Pons (tissue), 1 donor: ENCODE measurements at regions not wholly inside any gene's neighbourhood (a gene's known extent, or its start where the extent isn't known, plus 50 kb on each side); places are given as distances from the start of the nearest gene placed in this dataset.
"Not testable (repeated sequence)": the region's sequence is repeated elsewhere in the genome, so short reads cannot be mapped to it uniquely, and the experiment has no call there.

ENCODE experiments used
- DNase-seq: peaks from one replicate; pipeline ENCODE4 v3.0.0-alpha.2; 2016; ENCODE audit warnings: low spot score

DNA sequence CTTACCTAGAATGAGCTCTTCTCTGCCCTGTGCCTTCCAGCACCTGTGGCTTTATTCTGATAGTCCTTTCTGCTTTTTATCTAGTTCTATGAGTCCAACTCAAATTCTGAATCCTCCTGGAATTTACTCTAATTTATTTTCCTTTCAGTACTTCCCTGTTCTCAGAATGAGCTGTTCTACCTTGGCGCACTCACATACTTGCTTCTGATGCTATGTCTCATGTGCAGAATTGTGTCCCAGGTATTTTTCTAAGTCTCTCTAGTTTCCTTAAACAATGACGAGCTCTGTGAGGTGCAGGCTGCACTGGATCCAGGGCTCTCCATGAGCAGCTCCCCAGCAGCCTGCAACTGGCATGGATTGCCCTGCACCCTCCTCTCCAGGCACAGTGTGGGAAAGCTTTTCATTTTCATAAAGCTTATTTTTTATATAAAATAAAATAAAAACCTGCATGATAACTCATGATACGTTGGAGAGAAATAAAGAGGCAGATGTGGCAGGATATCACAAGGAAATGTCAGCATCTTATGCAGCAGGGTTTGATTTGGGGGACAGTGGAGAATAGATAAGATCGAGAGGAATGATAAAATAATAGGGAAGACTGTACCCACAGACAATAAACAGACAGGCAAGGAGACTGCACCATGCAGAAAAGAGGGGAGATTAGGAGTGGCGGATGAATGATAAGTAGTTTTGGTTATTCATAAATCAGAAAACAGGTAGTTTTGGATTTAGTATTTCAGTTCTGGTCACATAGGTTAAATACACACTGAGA is 258.2 kb upstream of the POM121L12 start:
- DNase-seq, result no peak

GRCh38 chr7:52775876-52776275 is 259.6 kb upstream of the POM121L12 start:
- no peak for DNase-seq

GRCh38 chr7:52771177-52771576 is 264.3 kb upstream of the POM121L12 start:
- no peak for DNase-seq

DNA sequence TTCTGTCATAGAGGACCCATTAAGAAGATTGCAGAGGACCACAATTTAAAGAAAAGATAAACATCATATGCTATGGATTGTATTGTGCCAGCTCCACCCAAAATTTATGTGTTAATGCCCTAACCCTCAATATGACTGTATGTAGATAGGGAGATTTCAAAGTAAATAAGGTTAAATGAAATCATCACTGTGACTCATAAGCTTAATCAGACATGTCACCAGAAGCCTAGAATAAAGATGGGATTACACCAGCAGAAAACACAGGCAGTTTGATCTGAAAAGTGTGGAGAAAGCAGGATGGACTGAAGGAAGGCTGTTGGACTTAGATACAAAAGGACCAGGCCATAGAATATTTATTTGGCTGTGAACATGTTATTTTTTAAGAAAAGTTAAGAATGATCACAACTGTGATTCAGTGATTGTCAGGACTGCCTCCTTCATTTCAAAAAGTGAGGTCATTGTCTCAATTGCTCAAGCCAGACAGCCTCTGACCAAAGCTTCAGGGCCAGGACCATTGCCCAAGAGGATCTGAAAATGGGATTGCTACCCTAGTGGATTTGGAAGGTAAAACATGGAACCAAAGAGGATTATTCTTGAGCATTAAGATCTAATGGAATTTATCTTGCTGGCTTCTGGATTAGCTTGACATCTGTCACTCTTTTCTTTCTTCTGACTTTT is 270.8 kb upstream of the POM121L12 start:
- no peak for DNase-seq

- DNase-seq, result no peak
Measured at GRCh38 chr7:52758356-52758755, 277.1 kb upstream of the POM121L12 start.

- DNase-seq, result no peak
Measured at GRCh38 chr7:52753855-52754254, 281.6 kb upstream of the POM121L12 start.

GRCh38 chr7:52752891-52753290 is 282.5 kb upstream of the POM121L12 start:
- no peak for DNase-seq

DNA sequence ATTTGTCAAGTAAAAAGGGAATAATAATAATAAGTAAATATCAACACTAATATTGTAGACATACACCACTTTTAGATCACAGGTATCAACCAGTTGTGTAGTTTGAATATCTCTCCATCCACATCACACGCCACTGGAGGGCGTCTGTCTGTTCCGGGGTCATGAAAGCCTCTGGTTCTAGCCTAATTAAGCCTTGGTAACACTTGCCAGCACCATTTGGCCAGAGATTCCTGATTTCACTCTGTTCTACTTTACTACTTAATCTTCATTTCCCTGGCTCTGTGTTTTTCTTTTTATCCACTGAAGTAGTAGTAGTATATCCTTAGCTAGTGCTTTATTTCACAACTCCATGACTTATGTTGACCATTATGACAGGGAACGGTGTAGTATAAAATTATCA is 285.6 kb upstream of the POM121L12 start:
- no peak for DNase-seq

GRCh38 chr7:52747817-52748216 is 287.6 kb upstream of the POM121L12 start:
- no peak for DNase-seq

GRCh38 chr7:52741670-52742290 is 293.7 kb upstream of the POM121L12 start:
- no peak for DNase-seq

DNA sequence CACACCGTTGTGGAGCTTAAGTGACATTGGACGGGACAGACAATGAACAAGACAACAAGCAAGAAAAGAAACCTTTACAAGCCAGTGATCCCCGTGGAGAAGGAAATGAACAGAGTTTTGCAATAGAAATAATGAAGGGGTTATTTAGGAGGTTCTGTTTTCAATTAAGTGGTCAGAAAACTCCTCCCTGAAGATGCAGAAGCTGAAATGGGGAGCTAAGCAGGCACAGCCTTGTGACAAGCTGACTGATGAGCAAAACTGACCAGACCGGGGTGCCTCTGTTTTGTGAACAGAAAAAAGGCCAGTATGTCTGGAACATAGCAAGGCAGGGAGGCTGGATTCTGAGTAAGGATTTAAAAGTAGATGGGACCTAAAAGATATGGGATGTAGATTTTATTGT is 299.8 kb upstream of the POM121L12 start:
- DNase-seq, result no peak

DNA sequence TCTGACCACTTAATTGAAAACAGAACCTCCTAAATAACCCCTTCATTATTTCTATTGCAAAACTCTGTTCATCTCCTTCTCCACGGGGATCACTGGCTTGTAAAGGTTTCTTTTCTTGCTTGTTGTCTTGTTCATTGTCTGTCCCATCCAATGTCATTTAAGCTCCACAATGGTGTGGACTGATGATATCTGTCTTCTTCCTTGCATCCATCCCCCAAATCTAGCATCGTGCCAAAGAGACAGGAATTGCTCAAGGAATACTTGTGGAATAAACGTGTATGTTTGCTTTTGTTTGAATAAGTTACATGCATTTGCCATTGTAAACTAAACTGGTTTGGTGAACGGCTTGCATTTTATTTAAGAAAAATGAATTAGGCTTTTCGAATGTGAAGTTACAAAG is 306.8 kb upstream of the POM121L12 start:
- not testable (repeated sequence) for DNase-seq

- no peak for DNase-seq
Measured at GRCh38 chr7:52727632-52728031, 307.8 kb upstream of the POM121L12 start.

- no peak for DNase-seq
Measured at GRCh38 chr7:52726986-52727385, 308.4 kb upstream of the POM121L12 start.

DNA sequence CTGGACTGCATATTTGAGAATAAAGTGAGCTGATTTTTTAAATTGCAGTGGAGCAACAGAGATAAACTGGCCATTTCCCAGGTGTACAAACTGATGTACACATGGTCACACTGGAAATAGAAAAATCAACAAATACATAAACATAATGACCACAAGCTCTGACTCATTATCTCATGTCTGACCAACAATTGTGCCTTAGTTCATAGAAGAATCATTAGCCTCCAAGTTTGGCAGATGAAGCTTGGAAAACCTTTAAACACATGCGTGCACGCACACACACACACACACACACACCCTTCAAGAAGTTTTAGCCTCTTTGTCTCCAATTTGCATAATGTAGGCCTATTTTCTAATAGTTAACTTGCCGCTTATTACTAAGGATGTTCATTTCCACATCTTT is 308.9 kb upstream of the POM121L12 start:
- no peak for DNase-seq

DNA sequence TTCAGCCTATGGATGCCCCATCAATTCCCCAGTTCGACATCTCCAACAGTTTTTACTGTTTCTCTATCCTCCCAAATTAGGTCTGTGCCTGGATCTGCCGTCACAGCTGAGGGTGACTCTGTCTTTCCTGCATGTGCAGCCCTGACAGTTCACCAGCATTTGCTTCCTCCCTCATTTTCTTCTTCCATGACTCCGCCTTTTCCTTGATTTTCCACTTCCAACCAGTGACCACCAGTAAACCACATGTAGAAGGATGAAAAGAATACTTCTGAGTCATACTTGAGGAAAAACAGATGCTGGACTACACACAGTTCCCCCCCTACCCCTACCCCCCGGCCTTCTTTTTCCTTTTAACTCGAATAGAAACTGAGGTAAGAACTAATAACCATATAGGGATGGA is 311.8 kb upstream of the POM121L12 start:
- DNase-seq, result no peak

DNA sequence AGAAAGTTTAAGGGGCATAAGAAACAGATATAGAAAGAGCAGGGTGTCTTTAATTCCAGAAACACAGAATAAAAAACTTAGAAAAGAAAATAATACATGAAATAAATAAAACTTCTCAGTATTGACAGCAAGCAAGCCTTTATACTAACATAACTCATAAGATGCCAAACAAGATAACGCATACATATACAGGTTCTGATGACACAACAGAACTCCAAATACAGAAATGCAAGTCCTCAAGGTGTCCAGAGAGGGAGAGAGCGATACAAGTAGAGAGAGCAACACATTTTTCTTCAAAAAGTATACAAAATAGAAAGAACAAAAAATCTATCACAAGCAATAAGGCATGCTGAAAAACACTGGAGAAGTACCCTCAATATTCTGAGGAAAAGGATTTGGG is 314.6 kb upstream of the POM121L12 start:
- DNase-seq, result no peak

- no peak for DNase-seq
Measured at GRCh38 chr7:52719677-52720076, 315.8 kb upstream of the POM121L12 start.

DNA sequence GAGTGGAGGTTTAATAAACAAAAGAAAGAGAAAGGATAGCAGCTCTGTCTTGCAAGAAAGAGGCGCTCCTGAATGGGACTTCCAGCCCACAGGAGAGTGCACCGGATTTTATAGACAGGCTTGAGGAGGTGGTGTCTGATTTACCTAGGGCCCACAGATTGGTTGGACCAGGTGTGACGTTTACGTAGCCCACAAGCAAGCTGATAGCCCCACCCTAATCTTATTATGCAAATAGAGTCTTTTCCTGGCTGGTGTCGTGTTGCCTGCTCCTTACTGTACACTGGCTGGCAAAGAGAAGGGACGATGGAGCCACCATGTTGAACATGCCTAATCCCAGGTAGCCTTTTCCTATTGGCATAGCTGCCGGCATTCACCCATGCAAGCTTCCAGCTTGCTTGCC is 319.7 kb upstream of the POM121L12 start:
- DNase-seq, result no peak

- DNase-seq, result no peak
Measured at GRCh38 chr7:52712938-52713337, 322.5 kb upstream of the POM121L12 start.

- no peak for DNase-seq
Measured at GRCh38 chr7:52711951-52712350, 323.5 kb upstream of the POM121L12 start.

DNA sequence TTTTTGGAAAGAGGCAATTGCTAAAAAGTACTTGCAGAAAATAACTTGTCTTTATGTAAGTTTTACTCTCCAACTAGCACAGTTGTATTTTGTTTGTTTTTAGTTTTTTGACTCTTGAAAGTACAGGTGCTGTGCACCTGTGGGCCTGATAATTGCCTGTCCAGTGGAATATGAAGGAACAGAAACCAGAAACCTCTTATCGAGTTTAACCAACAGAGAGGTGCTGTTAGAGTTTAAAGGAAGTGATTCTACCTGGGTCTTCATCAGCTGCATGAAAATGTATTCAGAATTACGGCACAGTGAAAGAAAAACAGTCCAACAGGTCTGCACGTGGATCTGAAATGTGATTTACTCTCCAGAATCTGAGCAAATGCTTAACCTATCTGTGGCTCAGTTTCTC is 326.6 kb upstream of the POM121L12 start:
- DNase-seq, result no peak

DNA sequence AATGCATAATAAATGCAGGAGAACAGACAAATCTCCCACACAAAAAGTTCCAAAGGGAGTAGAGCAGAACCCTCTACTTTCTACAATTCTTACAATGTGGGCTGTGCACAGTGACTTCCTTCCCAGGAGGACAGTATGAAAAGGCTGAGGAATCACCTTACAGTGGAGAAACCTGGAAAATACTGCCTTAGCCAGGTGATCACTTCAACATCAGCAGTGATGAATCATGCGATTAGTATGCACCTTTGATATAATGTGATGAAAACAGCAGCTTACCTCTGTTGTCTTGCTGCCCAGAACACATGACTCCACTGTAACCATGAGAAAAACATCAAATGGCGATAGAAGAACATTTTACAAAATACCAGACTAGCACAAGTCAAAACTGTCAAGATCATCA is 329.7 kb upstream of the POM121L12 start:
- DNase-seq, result no peak
